Fibroblast of gingiva (primary cell): ENCODE measurements at regions not wholly inside any gene's neighbourhood (a gene's known extent, or its start where the extent isn't known, plus 50 kb on each side); places are given as distances from the start of the nearest gene placed in this dataset.
"Not testable (repeated sequence)": the region's sequence is repeated elsewhere in the genome, so short reads cannot be mapped to it uniquely, and the experiment has no call there.

Experiments
- DNase-seq: peaks from one replicate; pipeline ENCODE4 v3.0.0-alpha.2; 2011; ENCODE audit warnings: low read depth

- DNase-seq = no peak
Observed at GRCh38 chr2:128613876-128614275, 295.2 kb upstream of the HS6ST1 start.

DNA sequence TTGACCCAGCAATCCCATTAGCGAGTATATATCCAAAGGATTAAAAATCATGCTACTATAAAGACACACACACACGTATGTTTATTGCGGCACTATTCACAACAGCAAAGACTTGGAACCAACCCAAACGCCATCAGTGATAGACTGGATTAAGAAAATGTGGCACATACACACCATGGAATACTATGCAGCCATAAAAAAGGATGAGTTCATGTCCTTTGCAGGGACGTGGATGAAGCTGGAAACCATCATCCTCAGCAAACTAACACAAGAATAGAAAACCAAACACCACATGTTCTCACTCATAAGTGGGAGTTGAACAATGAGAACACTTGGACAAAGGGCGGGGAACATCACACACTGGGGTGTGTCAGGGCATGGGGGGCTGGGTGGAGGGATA lies 296.2 kb upstream of the HS6ST1 start:
- not testable (repeated sequence) for DNase-seq

GRCh38 chr2:128615571-128615970 lies 296.9 kb upstream of the HS6ST1 start:
- no peak for DNase-seq

DNA sequence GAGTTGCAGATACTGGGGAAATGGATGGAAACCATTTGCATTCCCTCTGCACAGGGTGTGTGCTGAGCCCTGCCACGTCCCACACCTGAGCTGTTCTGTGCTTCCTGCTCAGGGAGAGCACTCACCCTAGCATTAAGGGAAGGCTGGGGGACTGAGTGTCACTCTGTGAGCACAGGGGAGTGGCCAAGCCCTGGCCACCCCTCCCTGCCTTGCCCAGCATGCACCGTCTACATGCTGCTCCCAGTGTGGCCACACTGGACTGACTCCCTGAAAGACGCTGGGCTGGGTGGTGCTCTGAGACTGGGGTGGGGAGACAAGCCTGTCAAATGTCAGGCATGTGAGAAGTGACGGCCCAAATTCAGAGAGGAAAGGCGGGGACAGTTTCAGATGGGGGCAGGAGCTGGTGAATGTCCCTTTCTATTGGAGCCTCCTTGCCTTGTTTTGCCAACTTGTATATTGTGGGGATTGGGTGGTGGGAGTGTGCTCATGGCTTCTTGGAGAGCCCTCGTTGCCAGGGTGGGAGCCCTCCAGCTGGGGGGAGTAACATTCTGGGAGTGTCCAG lies 298.4 kb upstream of the HS6ST1 start:
- no peak for DNase-seq

DNA sequence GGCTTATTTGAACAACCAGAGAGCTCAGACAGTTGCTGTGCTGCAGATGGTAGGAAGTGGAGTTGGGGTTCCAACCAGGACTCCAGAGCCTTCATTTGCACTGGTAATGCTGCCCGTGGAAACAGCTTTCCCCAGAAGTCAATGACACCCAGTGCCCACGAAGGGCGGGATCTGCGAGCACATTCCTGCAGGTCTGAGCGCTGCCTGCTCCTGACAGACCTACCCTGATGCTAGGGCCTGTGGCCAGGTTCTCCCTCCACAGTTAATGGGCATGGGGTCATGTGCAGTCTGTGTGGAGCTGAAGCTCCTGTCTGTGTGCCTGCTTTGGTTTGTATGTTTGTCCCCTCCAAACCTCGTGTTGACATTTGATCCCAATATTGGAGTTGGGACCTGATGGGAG lies 299.0 kb upstream of the HS6ST1 start:
- no peak for DNase-seq

GRCh38 chr2:128618642-128619041 lies 300.0 kb upstream of the HS6ST1 start:
- DNase-seq = no peak

DNA sequence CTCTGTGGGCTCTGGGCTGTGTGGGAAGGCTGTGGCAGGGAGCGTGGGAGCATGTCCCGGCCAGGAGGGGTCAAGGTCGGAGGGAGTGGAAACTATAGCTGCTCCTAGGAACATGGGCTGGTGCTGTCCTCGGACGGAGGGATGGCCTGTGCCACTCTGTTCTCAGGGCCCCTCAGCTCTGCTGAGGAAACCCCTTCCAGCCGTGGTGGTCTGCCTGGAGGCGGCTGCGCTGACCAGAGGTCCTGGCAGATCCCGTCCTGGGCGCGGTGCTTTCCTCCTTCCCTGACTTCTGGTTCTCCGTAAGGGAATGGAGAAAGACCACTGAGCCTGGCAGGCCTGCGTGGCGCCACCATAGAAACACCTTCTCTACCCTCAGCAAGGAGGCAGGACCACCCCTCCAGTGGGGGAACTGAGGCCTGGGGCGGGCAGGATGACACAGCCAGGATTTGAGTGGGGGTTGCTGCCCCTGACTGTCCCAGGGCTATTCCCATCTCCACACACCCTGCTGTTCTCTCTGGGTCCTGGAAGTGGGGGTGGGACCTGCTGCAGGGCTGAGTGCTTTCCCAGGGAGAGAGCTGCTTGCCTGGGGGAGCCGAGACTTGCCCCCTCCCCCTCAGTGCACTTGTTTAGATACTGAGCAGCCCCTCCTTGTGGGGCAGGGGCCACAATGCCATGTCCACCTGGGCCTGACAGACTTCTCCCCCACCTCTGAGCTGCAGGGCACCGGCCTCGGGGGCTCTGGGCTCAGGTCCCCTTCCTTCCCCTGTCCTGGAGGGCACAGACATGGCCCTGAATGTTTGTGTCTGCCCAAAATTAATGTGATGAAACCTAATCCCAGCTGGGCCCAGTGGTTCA lies 301.0 kb upstream of the HS6ST1 start:
- no peak for DNase-seq

GRCh38 chr2:128621074-128621473 lies 302.4 kb upstream of the HS6ST1 start:
- DNase-seq = no peak

DNA sequence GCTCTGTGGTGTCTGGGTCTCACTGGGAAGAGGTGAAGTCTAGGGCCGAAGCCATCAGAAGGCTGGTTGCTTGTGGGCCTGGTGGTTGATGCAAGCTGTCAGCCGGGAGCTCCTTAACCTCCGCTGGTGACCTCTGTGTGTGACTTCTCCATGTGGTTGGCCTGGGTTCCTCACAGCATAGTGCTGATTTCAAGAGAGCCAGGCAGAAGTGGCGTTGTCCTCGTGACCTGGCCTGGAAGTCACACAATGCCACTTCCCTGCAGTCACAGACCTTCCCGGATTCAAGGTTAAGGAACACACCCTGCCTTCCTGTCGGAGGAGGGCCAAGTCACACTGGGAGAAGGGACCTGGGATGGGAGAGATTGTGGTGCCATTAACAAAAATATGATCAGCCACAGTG lies 303.7 kb upstream of the HS6ST1 start:
- DNase-seq = no peak

DNA sequence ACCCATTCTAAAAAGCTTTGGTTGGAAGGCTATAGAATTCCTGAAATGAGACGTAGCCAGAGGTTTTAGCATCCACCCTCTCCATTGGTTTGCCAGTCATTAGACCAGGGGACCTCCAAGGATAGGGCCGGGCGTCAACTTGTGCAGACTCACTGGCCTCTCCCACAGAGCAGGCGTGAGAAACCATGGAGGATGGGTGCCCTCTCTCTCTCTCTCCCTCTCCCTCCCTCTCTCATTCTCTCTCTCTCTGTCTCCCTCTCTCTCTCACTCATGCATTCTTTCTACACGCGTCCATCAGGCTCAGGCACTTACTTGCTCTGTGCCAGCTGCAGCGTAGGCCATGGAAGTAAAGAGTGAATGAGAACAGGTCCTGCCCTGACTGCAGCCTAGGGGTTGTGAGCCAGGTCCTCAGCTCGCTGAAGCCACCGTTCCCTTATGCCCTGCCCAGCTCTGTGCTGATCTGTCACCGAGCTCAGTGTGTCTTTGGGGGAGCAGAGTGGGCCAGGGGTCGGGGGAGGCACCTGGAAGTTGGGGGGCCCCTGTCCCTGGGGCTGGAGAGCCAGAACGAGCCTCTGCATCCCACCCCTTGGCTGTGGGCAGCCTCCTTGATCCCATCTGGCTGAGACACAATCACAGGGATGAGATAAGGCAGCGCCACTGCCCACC lies 304.4 kb upstream of the HS6ST1 start:
- peak; percentile 29 for DNase-seq

- peak; percentile 91 for DNase-seq
Observed at GRCh38 chr2:128623776-128624761, 305.4 kb upstream of the HS6ST1 start.

- DNase-seq = no peak
Observed at GRCh38 chr2:128624956-128625355, 306.3 kb upstream of the HS6ST1 start.

DNA sequence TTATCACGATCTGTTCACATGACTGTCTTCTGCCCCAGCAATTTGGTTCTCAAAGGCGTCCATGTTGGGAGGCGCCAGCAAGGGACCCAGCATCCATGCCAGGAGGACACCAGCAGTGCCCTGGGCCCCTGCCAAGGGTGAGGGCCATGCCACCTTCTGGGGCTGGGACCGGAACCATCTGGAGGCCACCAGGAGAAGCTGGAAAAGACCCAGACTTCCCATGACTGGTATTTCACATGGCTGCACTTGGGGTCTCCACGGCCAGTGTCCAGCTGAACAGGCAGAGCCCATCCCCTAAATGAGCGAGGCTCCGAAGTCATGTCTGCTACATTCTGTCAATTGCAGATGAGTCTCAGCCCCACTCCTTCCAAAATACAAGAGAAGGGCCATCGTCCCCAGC lies 306.8 kb upstream of the HS6ST1 start:
- no peak for DNase-seq

DNA sequence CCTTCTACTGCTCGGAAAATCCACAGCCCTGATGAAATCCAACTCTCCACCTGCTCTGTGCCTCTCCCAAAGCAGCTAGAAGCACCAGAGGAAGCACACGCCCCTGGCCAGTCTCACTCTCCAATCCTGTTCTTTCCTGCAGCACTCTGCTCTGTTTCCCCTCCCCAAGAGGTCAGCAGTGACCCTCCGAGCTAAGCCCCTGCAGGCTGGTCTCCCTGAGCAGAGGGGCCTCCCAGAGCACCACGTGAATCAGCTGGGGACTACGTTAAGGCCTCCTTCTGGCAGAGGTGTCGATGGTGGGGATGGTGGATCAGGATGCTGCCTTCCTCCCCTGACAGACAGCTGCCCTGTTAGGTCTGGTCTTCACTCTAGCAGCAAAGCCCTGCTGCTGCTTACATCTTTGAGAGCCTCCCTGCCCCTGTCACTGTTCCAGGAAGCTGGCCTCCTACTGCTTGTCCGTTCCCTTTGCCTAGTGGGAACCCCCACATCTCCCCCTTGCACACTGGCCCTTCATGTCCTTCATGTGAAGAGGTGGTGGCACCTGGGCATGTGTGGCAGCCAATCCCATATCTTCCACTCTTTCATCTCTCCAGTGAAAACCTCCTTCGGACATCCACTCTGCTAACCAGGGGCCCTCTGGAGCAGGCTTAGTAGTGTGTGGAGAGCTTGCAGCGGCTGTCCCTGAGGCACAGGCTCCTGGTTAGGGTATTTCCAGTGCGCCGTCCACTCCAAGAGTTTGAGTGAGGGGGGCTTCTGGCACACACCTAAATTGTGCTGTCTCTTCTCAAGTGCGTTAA lies 307.5 kb upstream of the HS6ST1 start:
- no peak for DNase-seq

DNA sequence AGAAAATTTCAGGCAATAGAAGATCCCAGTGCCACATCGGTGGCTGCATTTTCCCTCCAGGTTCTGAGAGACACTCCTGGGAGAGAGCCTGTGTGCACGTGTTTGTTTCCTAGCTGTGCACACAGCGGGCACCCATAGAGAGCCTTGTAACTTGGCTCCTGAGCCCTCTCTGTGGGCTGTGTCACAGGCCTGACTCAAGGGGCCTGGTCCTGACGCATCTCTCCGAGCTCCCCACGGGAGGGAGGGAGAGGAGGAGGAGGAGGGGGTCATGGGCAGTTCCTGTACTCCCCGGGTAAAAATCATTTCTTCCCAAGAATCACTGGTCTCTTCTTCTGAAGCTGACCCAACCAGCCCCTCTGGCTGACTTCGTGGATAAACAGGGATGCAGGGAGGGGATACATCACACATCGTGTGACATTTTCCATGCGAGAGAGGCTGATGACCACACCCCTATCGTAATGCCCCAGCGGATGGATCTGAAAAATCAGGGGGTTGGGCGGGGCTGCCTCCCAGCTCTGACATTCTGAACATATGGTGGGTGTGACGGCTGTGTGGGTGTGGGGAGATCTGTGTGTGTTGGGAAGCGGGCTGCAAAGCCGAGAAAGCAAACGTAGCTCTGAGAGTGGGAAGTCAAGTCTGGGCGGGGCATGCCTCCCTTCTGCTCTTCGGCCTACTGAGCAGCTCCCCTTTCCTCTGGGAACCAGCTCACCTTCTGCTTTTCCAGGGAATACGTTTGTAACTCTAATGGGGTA lies 308.3 kb upstream of the HS6ST1 start:
- no peak for DNase-seq

DNA sequence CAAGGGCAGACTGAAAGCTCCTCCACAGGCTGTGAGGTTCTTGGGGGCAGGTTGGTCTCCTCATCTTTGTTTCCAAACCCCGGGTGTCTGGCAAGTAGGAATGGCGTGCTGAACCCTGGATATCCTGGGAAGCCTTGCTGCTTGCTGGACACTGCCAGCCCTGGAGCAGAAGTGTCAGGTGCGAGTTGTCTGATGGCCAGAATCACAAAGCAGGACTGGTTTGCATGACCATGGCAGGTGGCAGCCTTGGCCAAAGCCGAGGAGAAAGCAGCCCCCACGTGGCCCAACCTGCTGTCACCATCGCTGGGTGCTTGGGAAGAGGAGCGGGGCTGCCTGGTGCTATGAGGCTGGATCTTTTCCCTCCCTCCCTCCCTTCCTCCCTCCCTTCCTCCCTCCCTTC lies 309.5 kb upstream of the HS6ST1 start:
- DNase-seq = no peak

- DNase-seq = no peak
Observed at GRCh38 chr2:128628996-128629395, 310.3 kb upstream of the HS6ST1 start.

DNA sequence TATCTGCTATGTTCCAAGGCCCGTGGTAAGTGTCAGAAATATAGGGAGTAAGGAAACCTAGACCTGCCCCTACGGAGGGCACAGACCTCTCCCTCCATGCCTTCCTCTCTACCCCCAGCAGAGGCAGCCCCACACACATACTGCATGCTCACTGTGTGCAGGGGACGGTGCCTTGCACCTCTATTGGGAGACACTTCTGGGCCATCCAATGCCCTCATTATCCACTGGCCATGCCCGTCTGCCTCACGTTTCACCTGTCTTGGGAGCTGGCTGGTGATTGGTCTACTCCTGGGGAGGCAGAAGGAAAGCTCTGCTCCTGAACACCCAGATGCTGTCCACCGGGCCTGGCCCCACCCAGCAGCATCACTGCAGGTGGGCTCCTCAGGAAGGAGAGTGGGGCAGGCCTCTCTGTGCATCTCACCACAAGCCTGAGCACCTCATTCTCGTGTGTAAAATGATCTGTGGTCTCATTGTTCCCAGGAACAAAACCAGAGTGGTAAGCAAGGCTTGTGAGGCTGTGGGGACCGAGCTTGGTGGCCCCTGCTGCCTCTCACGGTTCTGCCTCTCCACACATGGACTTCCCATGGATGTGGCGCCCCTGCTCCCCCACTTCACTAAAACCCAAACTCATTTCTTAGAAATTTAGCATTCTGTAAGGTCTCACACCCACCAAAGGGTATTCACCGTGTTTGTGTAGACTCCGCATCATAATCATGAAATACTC lies 312.5 kb upstream of the HS6ST1 start:
- DNase-seq = no peak

- DNase-seq = no peak
Observed at GRCh38 chr2:128631698-128632500, 313.2 kb upstream of the HS6ST1 start.
